ENCODE measurements at regions not wholly inside any gene's neighbourhood (a gene's known extent, or its start where the extent isn't known, plus 50 kb on each side); places are given as distances from the start of the nearest gene placed in this dataset.

GRCh38 chr18:22485808-22486244 lies 68.1 kb upstream of the CTAGE1 start:
- ChIA-PET POLR2A (no interaction called here), CTCF (no interaction called here)
- no peak for DNase-seq (ENCODE audit: extremely low spot score)
- TF ChIP-seq CTCF (IDR thresholded peaks at IDR 0.05; ENCODE audit: control extremely low read depth, extremely low read depth, low read depth, missing control alignments) = no peak

- TF ChIP-seq CTCF (IDR thresholded peaks at IDR 0.05; ENCODE audit: control extremely low read depth, extremely low read depth, low read depth, missing control alignments) = no peak
- DNase-seq (ENCODE audit: extremely low spot score) = no peak
- CTCF ChIA-PET = no interaction called here
- POLR2A ChIA-PET = no interaction called here
Measured at GRCh38 chr18:22486667-22487066, 69.0 kb upstream of the CTAGE1 start.

- no peak for TF ChIP-seq CTCF (IDR thresholded peaks at IDR 0.05; ENCODE audit: control extremely low read depth, extremely low read depth, low read depth, missing control alignments)
- ChIA-PET POLR2A (no interaction called here), CTCF (no interaction called here)
Measured at GRCh38 chr18:22488554-22488953, 70.8 kb upstream of the CTAGE1 start.

GRCh38 chr18:22489704-22490103 lies 72.0 kb upstream of the CTAGE1 start:
- CTCF ChIA-PET = no interaction called here
- no peak for DNase-seq (ENCODE audit: extremely low spot score)
- TF ChIP-seq CTCF (IDR thresholded peaks at IDR 0.05; ENCODE audit: control extremely low read depth, extremely low read depth, low read depth, missing control alignments) = no peak
- POLR2A ChIA-PET = no interaction called here

More at GRCh38 chr18:22488554-22488953, 70.8 kb upstream of the CTAGE1 start:
- no peak for DNase-seq (ENCODE audit: extremely low spot score)

GRCh38 chr18:22490429-22490846 lies 72.7 kb upstream of the CTAGE1 start:
- no peak for DNase-seq (ENCODE audit: extremely low spot score)
- no peak for TF ChIP-seq CTCF (IDR thresholded peaks at IDR 0.05; ENCODE audit: control extremely low read depth, extremely low read depth, low read depth, missing control alignments)

GRCh38 chr18:22493255-22493654 lies 75.5 kb upstream of the CTAGE1 start:
- no peak for DNase-seq (ENCODE audit: extremely low spot score)
- CTCF ChIA-PET = interaction anchor here (1.0 to 1.6 kb wide), 3 partner anchors 9 to 27 kb away, joined by 3 read pairs; no protein-coding TSS in a partner anchor
- POLR2A ChIA-PET = no interaction called here
- TF ChIP-seq CTCF (IDR thresholded peaks at IDR 0.05; ENCODE audit: control extremely low read depth, extremely low read depth, low read depth, missing control alignments) = no peak

More at GRCh38 chr18:22490429-22490846, 72.7 kb upstream of the CTAGE1 start:
- ChIA-PET POLR2A (no interaction called here), CTCF (no interaction called here)

- DNase-seq (ENCODE audit: extremely low spot score) = no peak
- TF ChIP-seq CTCF (IDR thresholded peaks at IDR 0.05; ENCODE audit: control extremely low read depth, extremely low read depth, low read depth, missing control alignments) = no peak
- ChIA-PET CTCF (interaction anchor here (1.6 kb wide), 1 partner anchor 26 kb away, joined by 3 read pairs; no protein-coding TSS in a partner anchor), POLR2A (no interaction called here)
Measured at GRCh38 chr18:22493940-22494339, 76.2 kb upstream of the CTAGE1 start.

All from GM10248 (cell line).